Small intestine (tissue), 7 donors: ENCODE measurements at regions not wholly inside any gene's neighbourhood (a gene's known extent, or its start where the extent isn't known, plus 50 kb on each side); places are given as distances from the start of the nearest gene placed in this dataset.

Source experiments
- DNase-seq, 2 donors: peaks; one replicate each; pipeline versions ENCODE4 v3.0.0 to v3.0.0-alpha.2; 2013
- FAIRE-seq: peaks from 2 replicates; lab custom pipeline; 2012; peaks lifted over from hg19 to GRCh38; lab: Jason Lieb, UNC
- H3K27ac ChIP-seq, 3 donors: one replicate each; pipeline ENCODE4 v1.5.1; 2013; ENCODE audit warnings: low read length in 2 of 3, mild to moderate bottlenecking in 2 of 3, control low read depth in 1 of 3, inconsistent platforms in 1 of 3, low read depth in 1 of 3, moderate library complexity in 1 of 3
- H3K27me3 ChIP-seq, 3 donors: one replicate each; pipeline ENCODE4 v1.6.1; 2013; ENCODE audit warnings: low read length in 3 of 3, inconsistent platforms in 1 of 3; ENCODE audit not compliant: control insufficient read depth in 3 of 3, insufficient read depth in 3 of 3
- H3K36me3 ChIP-seq, 3 donors: one replicate each; pipeline ENCODE4 v1.6.1; 2013; ENCODE audit warnings: low read length in 3 of 3, inconsistent platforms in 1 of 3, low read depth in 1 of 3, mild to moderate bottlenecking in 1 of 3, moderate library complexity in 1 of 3; ENCODE audit not compliant: control insufficient read depth in 3 of 3, insufficient read depth in 2 of 3
- H3K4me1 ChIP-seq, 3 donors: one replicate each; pipeline ENCODE4 v1.6.1; 2013; ENCODE audit warnings: low read length in 2 of 3, inconsistent platforms in 1 of 3, low read depth in 1 of 3, mild to moderate bottlenecking in 1 of 3, moderate library complexity in 1 of 3; ENCODE audit not compliant: control insufficient read depth in 3 of 3, insufficient read depth in 2 of 3
- H3K4me3 ChIP-seq, 3 donors: one replicate each; pipeline ENCODE4 v1.5.1; 2013; ENCODE audit warnings: low read length in 3 of 3, control low read depth in 1 of 3, inconsistent platforms in 1 of 3, low read depth in 1 of 3, mild to moderate bottlenecking in 1 of 3, moderate library complexity in 1 of 3
- H3K9me3 ChIP-seq, 2 donors: one replicate each; pipeline ENCODE4 v1.6.1; 2013; ENCODE audit warnings: low read depth in 1 of 2, low read length in 1 of 2; ENCODE audit not compliant: control insufficient read depth in 2 of 2, insufficient read depth in 1 of 2
- WGBS, 3 donors: extraction: QIAGEN DNeasy Blood & Tissue Kit; methylation state at CpG; one replicate each; pipeline ENCODE4 v1.1.7; 2013; 5-methylcytosine and 5-hydroxymethylcytosine counted together
- donor health status: healthy with polysubstance abuse.
- donor health status: control.
- donor health status: control.
- donor health status: Bipolar disorder and iron deficiency.
- donor health status: healthy.

DNA sequence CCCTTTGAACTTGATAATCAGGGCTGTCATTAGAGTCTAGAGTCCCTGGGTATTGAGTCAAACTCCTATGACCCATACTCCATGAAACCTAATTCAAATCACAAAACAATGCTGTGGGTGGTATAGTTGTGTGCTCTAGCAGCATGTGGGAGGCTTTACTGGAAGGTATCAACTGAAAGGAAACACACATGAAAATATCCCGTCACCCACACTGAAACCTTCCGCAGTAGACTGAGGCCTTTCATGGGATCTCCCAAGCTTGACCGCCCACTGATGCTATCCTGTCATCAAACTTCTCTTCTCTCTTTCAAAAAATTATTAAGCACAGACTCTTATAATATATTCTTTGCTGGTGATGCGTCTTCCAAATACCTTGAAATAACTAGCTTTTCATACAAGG, 569.1 kb upstream of the MEF2C start:
- no peaks in the 10 kb centered on the region for H3K27me3 ChIP-seq
- DNase-seq (no peak), FAIRE-seq (no peak)
- WGBS, 3 donors, result 89 to 96% (median 96%) methylated on average over 4 of the region's 4 CpGs
- H3K4me3 ChIP-seq, result no peak overlapping the region
- no peak overlapping the region for H3K27ac ChIP-seq
- H3K9me3 ChIP-seq, result no peaks in the 10 kb centered on the region
- no peaks in the 10 kb centered on the region for H3K4me1 ChIP-seq
- H3K36me3 ChIP-seq, result no peaks in the 10 kb centered on the region

DNA sequence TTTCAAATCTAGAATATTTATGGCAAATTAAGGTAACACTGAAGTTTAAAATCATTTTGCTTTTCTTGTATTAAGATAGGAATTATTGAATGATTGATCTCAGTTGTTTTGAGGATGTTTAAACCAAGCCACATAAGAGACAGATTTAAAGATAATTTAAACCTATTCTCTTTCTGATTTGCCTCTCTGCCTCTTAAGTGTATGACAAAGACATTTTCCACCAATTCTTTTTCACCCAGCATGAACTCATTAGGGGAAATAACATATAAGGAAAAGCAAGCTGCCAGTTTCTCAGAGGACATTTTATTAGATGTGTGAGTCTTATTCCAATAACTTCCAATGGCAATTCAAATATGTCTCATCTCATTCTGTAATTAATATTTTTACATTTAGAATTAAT, 568.3 kb upstream of the MEF2C start:
- Histone ChIP-seq H3K4me1 (no peaks in the 10 kb centered on the region), H3K27me3 (no peaks in the 10 kb centered on the region), H3K4me3 (no peak overlapping the region), H3K9me3 (no peaks in the 10 kb centered on the region), H3K36me3 (no peaks in the 10 kb centered on the region), H3K27ac (no peak overlapping the region)
- DNase-seq (no peak), FAIRE-seq (no peak)

- H3K4me1 ChIP-seq, result no peaks in the 10 kb centered on the region
- 10 to 60% (median 12%) methylated on average over 1 of the region's 1 CpG for WGBS, 3 donors
- FAIRE-seq (no peak), DNase-seq (no peak)
- H3K9me3 ChIP-seq, result no peaks in the 10 kb centered on the region
- no peaks in the 10 kb centered on the region for H3K36me3 ChIP-seq
- no peak overlapping the region for H3K4me3 ChIP-seq
- H3K27me3 ChIP-seq, result no peaks in the 10 kb centered on the region
- no peak overlapping the region for H3K27ac ChIP-seq
These were observed 567.2 kb upstream of the MEF2C start for GRCh38 chr5:89450149-89450538.

DNA sequence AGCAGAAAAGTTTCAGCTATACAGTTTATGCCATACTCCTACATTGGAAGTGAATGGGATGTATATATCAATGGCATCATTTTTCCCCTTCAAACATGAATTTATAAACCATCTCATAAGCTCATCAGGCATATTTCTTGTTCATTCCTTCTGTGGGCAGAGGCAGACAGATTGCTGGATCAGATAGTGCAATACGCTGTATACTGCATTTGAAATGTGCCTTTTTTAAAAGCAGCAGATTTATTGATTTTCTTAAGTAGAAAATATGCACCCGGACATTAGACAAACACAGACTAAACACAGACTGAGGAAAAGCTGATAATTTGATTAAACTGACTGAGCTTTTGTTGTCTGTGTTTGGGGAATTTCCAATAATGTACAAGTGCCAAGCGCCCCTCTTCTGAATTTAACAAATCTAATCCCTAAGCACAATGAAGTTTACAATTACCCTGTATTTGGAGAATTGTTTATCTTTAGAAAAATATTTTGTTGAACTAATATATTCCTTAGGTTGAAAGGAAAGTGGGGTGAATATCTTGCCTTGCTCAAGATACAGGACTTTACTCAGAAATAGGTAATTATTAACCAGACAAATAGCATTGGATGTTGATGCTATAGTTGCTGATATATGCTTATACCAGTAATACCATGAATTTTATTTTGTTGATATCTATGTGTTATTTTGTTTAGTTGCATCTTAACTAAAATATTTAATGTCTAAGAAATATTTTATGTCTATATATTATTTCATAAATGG, 566.6 kb upstream of the MEF2C start:
- DNase-seq (peak; percentile 14 to 47), FAIRE-seq (no peak)
- Histone ChIP-seq H3K4me1 (no peaks in the 10 kb centered on the region), H3K36me3 (no peaks in the 10 kb centered on the region), H3K27me3 (no peaks in the 10 kb centered on the region), H3K27ac (no peak overlapping the region), H3K4me3 (no peak overlapping the region), H3K9me3 (no peaks in the 10 kb centered on the region)
- 11 to 48% (median 29%) methylated on average over 3 of the region's 3 CpGs for WGBS, 3 donors

GRCh38 chr5:89447027-89447426, 564.0 kb upstream of the MEF2C start:
- 65 to 84% (median 75%) methylated on average over 3 of the region's 3 CpGs for WGBS, 3 donors
- H3K27me3 ChIP-seq, result no peaks in the 10 kb centered on the region
- H3K4me1 ChIP-seq, result no peaks in the 10 kb centered on the region
- H3K4me3 ChIP-seq, result no peak overlapping the region
- H3K36me3 ChIP-seq, result no peaks in the 10 kb centered on the region
- no peaks in the 10 kb centered on the region for H3K9me3 ChIP-seq
- no peak for FAIRE-seq
- no peak overlapping the region for H3K27ac ChIP-seq
- no peak for DNase-seq

GRCh38 chr5:89445106-89445745, 562.2 kb upstream of the MEF2C start:
- DNase-seq (no peak), FAIRE-seq (no peak)
- Histone ChIP-seq H3K36me3 (no peaks in the 10 kb centered on the region), H3K27me3 (no peaks in the 10 kb centered on the region), H3K4me1 (no peaks in the 10 kb centered on the region), H3K4me3 (no peak overlapping the region), H3K27ac (no peak overlapping the region), H3K9me3 (no peaks in the 10 kb centered on the region)
- WGBS, 3 donors, result 85 to 86% (median 85%) methylated on average over 5 of the region's 5 CpGs

DNA sequence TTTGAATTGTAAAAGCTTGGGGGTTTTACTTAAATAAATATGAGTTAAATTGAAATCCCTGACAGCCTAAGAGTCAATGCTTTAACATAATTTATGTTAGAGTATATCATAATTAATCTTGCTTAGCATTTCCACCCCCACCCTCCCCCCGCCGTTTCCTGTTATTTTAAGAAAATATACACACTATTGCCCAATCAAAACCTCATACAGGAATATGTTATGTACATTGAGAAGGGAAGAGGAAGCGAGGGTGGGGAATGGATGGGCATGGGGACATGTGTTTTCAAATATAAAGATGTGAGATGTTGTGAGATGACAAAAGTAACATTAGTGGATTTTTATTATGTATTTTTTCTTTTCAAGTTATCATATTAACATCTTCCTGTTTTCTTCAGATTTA, 561.1 kb upstream of the MEF2C start:
- Histone ChIP-seq H3K27me3 (no peaks in the 10 kb centered on the region), H3K4me3 (no peak overlapping the region), H3K36me3 (no peaks in the 10 kb centered on the region), H3K4me1 (no peaks in the 10 kb centered on the region), H3K9me3 (no peaks in the 10 kb centered on the region), H3K27ac (no peak overlapping the region)
- 58 to 79% (median 71%) methylated on average over 3 of the region's 3 CpGs for WGBS, 3 donors
- DNase-seq (no peak), FAIRE-seq (no peak)

DNA sequence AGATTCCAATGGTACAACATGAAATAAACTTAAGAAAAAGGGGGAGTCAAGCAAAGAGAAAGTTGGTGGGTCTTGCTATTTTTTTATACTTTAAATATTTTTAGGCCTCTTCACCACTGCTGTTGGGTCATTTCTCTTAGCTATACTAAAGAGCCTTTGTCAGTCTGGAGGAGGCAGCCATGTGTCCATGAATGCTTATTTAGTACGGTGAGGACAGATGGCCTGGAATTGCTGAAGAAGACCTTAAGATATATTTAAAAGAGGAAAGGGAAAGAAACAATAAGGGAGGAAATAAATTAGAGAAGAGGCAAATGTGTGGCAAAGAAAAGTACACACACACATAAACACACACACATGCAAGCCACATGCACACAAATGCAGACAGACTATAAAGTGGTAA, 560.5 kb upstream of the MEF2C start:
- no peaks in the 10 kb centered on the region for H3K9me3 ChIP-seq
- no peaks in the 10 kb centered on the region for H3K36me3 ChIP-seq
- DNase-seq, result no peak
- no peak for FAIRE-seq
- H3K4me3 ChIP-seq, result no peak overlapping the region
- 65 to 84% (median 77%) methylated on average over 1 of the region's 1 CpG for WGBS, 3 donors
- H3K27me3 ChIP-seq, result no peaks in the 10 kb centered on the region
- H3K27ac ChIP-seq, result no peak overlapping the region
- H3K4me1 ChIP-seq, result no peaks in the 10 kb centered on the region

- H3K36me3 ChIP-seq, result no peaks in the 10 kb centered on the region
- DNase-seq (no peak), FAIRE-seq (no peak)
- no peaks in the 10 kb centered on the region for H3K27me3 ChIP-seq
- H3K4me3 ChIP-seq, result no peak overlapping the region
- no peaks in the 10 kb centered on the region for H3K9me3 ChIP-seq
- H3K27ac ChIP-seq, result no peak overlapping the region
- no peaks in the 10 kb centered on the region for H3K4me1 ChIP-seq
These were observed 559.0 kb upstream of the MEF2C start for GRCh38 chr5:89441965-89442364.
